ENCODE measurements at regions not wholly inside any gene's neighbourhood (a gene's known extent, or its start where the extent isn't known, plus 50 kb on each side); places are given as distances from the start of the nearest gene placed in this dataset.
"Not testable (repeated sequence)": the region's sequence is repeated elsewhere in the genome, so short reads cannot be mapped to it uniquely, and the experiment has no call there.

GRCh38 chr17:45554479-45554878 lies 64.0 kb upstream of the PLEKHM1 start:
- DNase-seq; H3K9me3 ChIP-seq; H3K4me1 ChIP-seq; H3K27ac ChIP-seq; H3K27me3 ChIP-seq; H3K4me3 ChIP-seq (replicated peaks in 1 of 3); H3K36me3 ChIP-seq; intact Hi-C loops (cut with DNase I): not testable (repeated sequence)
- no CpG with 5 or more reads among the region's 1 CpG for WGBS, 2 donors

GRCh38 chr17:45558821-45559220 lies 68.3 kb upstream of the PLEKHM1 start:
- H3K27me3 ChIP-seq; H3K9me3 ChIP-seq; H3K27ac ChIP-seq; H3K4me1 ChIP-seq; intact Hi-C loops (cut with DNase I); H3K36me3 ChIP-seq; H3K4me3 ChIP-seq (replicated peaks in 1 of 3); DNase-seq: not testable (repeated sequence)
- WGBS, 2 donors: no CpG with 5 or more reads among the region's 1 CpG

GRCh38 chr17:45562868-45563267 lies 72.3 kb upstream of the PLEKHM1 start:
- H3K27me3 ChIP-seq; H3K36me3 ChIP-seq; H3K4me1 ChIP-seq; H3K9me3 ChIP-seq; intact Hi-C loops (cut with DNase I); DNase-seq; H3K27ac ChIP-seq; H3K4me3 ChIP-seq (replicated peaks in 1 of 3): not testable (repeated sequence)
- WGBS, 2 donors: 91 to 93% methylated on average over 4 of the region's 4 CpGs

GRCh38 chr17:45563283-45563682 lies 72.8 kb upstream of the PLEKHM1 start:
- H3K9me3 ChIP-seq; H3K36me3 ChIP-seq; H3K4me1 ChIP-seq; intact Hi-C loops (cut with DNase I); H3K27me3 ChIP-seq; H3K4me3 ChIP-seq (replicated peaks in 1 of 3); DNase-seq; H3K27ac ChIP-seq: not testable (repeated sequence)
- 90 to 91% methylated on average over 3 of the region's 3 CpGs for WGBS, 2 donors

GRCh38 chr17:45568275-45568674 lies 77.8 kb upstream of the PLEKHM1 start:
- H3K27ac ChIP-seq; intact Hi-C loops (cut with DNase I); H3K9me3 ChIP-seq; H3K4me1 ChIP-seq; DNase-seq; H3K27me3 ChIP-seq; H3K36me3 ChIP-seq; H3K4me3 ChIP-seq (replicated peaks in 1 of 3): not testable (repeated sequence)
- 78 to 85% methylated on average over 1 of the region's 1 CpG for WGBS, 2 donors

- H3K36me3 ChIP-seq; H3K27ac ChIP-seq; H3K4me3 ChIP-seq (replicated peaks in 1 of 3); intact Hi-C loops (cut with DNase I); H3K27me3 ChIP-seq; H3K4me1 ChIP-seq; DNase-seq; H3K9me3 ChIP-seq: not testable (repeated sequence)
- WGBS, 2 donors: 96 to 98% methylated on average over 2 of the region's 2 CpGs
Observed at GRCh38 chr17:45573326-45573725, 82.8 kb upstream of the PLEKHM1 start.

GRCh38 chr17:45573924-45574770 lies 83.6 kb upstream of the PLEKHM1 start:
- TF ChIP-seq CTCF (IDR thresholded peaks at IDR 0.05) (no peak), POLR2A (IDR thresholded peaks at IDR 0.05) (no peak)
- Histone ChIP-seq H3K27ac (no peak overlapping the region), H3K9me3 (no peaks in the 10 kb centered on the region), H3K27me3 (no peaks in the 10 kb centered on the region), H3K4me1 (no peaks in the 10 kb centered on the region), H3K36me3 (no peaks in the 10 kb centered on the region), H3K4me3 (replicated peaks in 1 of 3) (no peak overlapping the region)
- intact Hi-C loops (cut with DNase I): no loop called here
- WGBS, 2 donors: 79 to 81% methylated on average over 5 of the region's 5 CpGs
- no peak for DNase-seq

GRCh38 chr17:45575126-45575885 lies 84.8 kb upstream of the PLEKHM1 start:
- DNase-seq: no peak
- intact Hi-C loops (cut with DNase I): no loop called here
- Histone ChIP-seq H3K9me3 (no peaks in the 10 kb centered on the region), H3K4me1 (no peaks in the 10 kb centered on the region), H3K36me3 (no peaks in the 10 kb centered on the region), H3K4me3 (replicated peaks in 1 of 3) (no peak overlapping the region), H3K27me3 (no peaks in the 10 kb centered on the region), H3K27ac (no peak overlapping the region)
- TF ChIP-seq POLR2A (IDR thresholded peaks at IDR 0.05) (no peak), CTCF (IDR thresholded peaks at IDR 0.05) (no peak)
- WGBS, 2 donors: 79 to 90% methylated on average over 1 of the region's 1 CpG

GRCh38 chr17:45576527-45577307 lies 86.2 kb upstream of the PLEKHM1 start:
- intact Hi-C loops (cut with DNase I); H3K27ac ChIP-seq; DNase-seq; H3K4me3 ChIP-seq (replicated peaks in 1 of 3); H3K4me1 ChIP-seq; H3K36me3 ChIP-seq; H3K9me3 ChIP-seq; H3K27me3 ChIP-seq: not testable (repeated sequence)
- 84 to 89% methylated on average over 10 of the region's 10 CpGs for WGBS, 2 donors

Data from thyroid gland (tissue), 4 donors.